Neural cell (in vitro differentiated cells): ENCODE measurements at regions not wholly inside any gene's neighbourhood (a gene's known extent, or its start where the extent isn't known, plus 50 kb on each side); places are given as distances from the start of the nearest gene placed in this dataset.

Source experiments
- H2AFZ ChIP-seq: fragments of 200-600, 300-800 bp; sonication (generic), shearing (Covaris generic); 2 replicates; pipeline ENCODE4 v1.6.0; 2014; ENCODE audit warnings: low read depth, mild to moderate bottlenecking, antibody characterized with exemption, low read length, moderate library complexity
- H3F3A ChIP-seq: fragments of 200-600 bp; shearing (Covaris generic); 2 replicates; pipeline ENCODE4 v1.6.1; 2016; ENCODE audit warnings: mild to moderate bottlenecking, moderate library complexity, mixed read lengths, antibody characterized with exemption, low read length; ENCODE audit not compliant: insufficient read depth, poor library complexity, severe bottlenecking
- H3K27ac ChIP-seq: fragments of 200-600, 300-800 bp; sonication (generic), shearing (Covaris generic); 2 replicates; pipeline ENCODE4 v1.5.1; 2014; ENCODE audit warnings: mild to moderate bottlenecking, low read length, moderate library complexity
- H3K27me3 ChIP-seq: fragments of 300-800, 200-600 bp; sonication (generic), shearing (Covaris generic); 2 replicates; pipeline ENCODE4 v1.6.0; 2014; ENCODE audit warnings: mild to moderate bottlenecking, low read depth, low read length, moderate library complexity; ENCODE audit not compliant: insufficient read depth
- H3K36me3 ChIP-seq: fragments of 300-800, 200-600 bp; sonication (generic), shearing (Covaris generic); 2 replicates; pipeline ENCODE4 v1.5.1; 2014; ENCODE audit warnings: mild to moderate bottlenecking, antibody characterized with exemption, low read length, moderate library complexity; ENCODE audit not compliant: insufficient read depth
- H3K4me2 ChIP-seq: fragments of 300-800, 200-600 bp; sonication (generic), shearing (Covaris generic); 2 replicates; pipeline ENCODE4 v1.6.0; 2014; ENCODE audit warnings: mild to moderate bottlenecking, low read length
- H3K4me3 ChIP-seq: fragments of 300-800, 200-600 bp; sonication (generic), shearing (Covaris generic); 2 replicates; pipeline ENCODE4 v1.5.1; 2014; ENCODE audit warnings: mild to moderate bottlenecking, low read length, moderate library complexity
- H3K79me2 ChIP-seq: fragments of 200-600 bp; shearing (Covaris generic); replicated peaks from 2 replicates; pipeline ENCODE4 v1.6.0; 2014; ENCODE audit warnings: mild to moderate bottlenecking, low read length, moderate library complexity; ENCODE audit not compliant: insufficient read depth
- H3K9ac ChIP-seq: fragments of 300-800, 200-600 bp; sonication (generic), shearing (Covaris generic); 2 replicates; pipeline ENCODE4 v1.6.1; 2016; ENCODE audit warnings: mild to moderate bottlenecking, low read length, mixed read lengths
- H3K9me2 ChIP-seq: fragments of 200-600 bp; shearing (Covaris generic); 2 replicates; pipeline ENCODE4 v1.6.1; 2016; ENCODE audit warnings: mild to moderate bottlenecking, low read length, mixed read lengths; ENCODE audit not compliant: insufficient read depth
- H3K9me3 ChIP-seq: fragments of 200-600, 300-800 bp; sonication (generic), shearing (Covaris generic); 2 replicates; pipeline ENCODE4 v1.6.1; 2016; ENCODE audit warnings: mild to moderate bottlenecking, mixed run types, low read length, moderate library complexity, mixed read lengths
- H4K20me1 ChIP-seq: fragments of 200-600 bp; shearing (Covaris generic); 2 replicates; pipeline ENCODE4 v1.6.1; 2016; ENCODE audit warnings: mild to moderate bottlenecking, mixed run types; ENCODE audit not compliant: insufficient read depth
- CTCF ChIP-seq: fragments of 450-650 bp; IDR thresholded peaks from 2 replicates; pipeline ENCODE4 v1.5.1; 2014; ENCODE audit warnings: antibody characterized with exemption, mild to moderate bottlenecking, moderate library complexity; ENCODE audit not compliant: poor library complexity, severe bottlenecking
- EP300 ChIP-seq: fragments of 450-650 bp; conservative IDR thresholded peaks from 2 replicates; pipeline ENCODE4 v1.6.1; 2014; ENCODE audit warnings: antibody characterized with exemption, mild to moderate bottlenecking, moderate library complexity; ENCODE audit not compliant: poor library complexity, severe bottlenecking
- EZH2 ChIP-seq: fragments of 200-600, 300-800 bp; shearing (Covaris generic), sonication (generic); IDR thresholded peaks from 2 replicates; pipeline ENCODE4 v1.6.1; 2014; ENCODE audit warnings: antibody characterized with exemption, low read length, borderline replicate concordance, mild to moderate bottlenecking; ENCODE audit not compliant: insufficient read depth, poor library complexity, severe bottlenecking
- MXI1 ChIP-seq: fragments of 450-650 bp; conservative IDR thresholded peaks from 2 replicates; pipeline ENCODE4 v1.6.1; 2014; ENCODE audit warnings: antibody characterized with exemption, mild to moderate bottlenecking; ENCODE audit not compliant: poor library complexity, severe bottlenecking
- POLR2AphosphoS5 ChIP-seq: IDR thresholded peaks from 2 replicates; pipeline ENCODE4 v1.6.1; 2012
- RAD21 ChIP-seq: fragments of 450-650 bp; conservative IDR thresholded peaks from 2 replicates; pipeline ENCODE4 v1.6.1; 2014; ENCODE audit warnings: antibody characterized with exemption, mild to moderate bottlenecking, moderate library complexity
- REST ChIP-seq: IDR thresholded peaks from 2 replicates; pipeline ENCODE4 v1.6.1; 2012; ENCODE audit warnings: borderline replicate concordance
- SMC3 ChIP-seq: fragments of 450-650 bp; conservative IDR thresholded peaks from 2 replicates; pipeline ENCODE4 v1.6.1; 2014; ENCODE audit warnings: antibody characterized with exemption, mild to moderate bottlenecking, moderate library complexity; ENCODE audit not compliant: poor library complexity
- TAF1 ChIP-seq: IDR thresholded peaks from 2 replicates; pipeline ENCODE4 v1.6.1; 2012; ENCODE audit warnings: low read depth

DNA sequence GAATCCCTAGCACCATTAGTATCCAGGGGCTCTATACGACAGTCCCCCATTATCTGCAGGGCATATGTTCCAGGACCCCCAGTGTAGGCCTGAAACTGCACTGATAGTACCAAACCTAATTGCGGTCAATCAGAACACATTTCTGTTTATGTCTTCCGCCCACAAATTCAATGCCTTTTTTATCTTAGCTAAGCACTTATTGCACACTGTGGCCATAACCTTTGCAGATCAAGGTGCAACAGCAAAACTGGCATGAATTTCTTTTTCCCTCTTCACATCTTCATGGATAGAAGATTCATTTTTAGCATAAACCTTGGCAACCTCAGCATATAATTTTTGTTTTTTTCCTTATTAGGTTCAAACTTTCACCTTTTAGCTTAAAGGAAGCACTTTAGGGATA lies 361.1 kb downstream of the DEPDC1B start:
- Histone ChIP-seq H3K27ac (no peak overlapping the region), H3K4me3 (no peak overlapping the region), H3K9me3 (no peaks in the 10 kb centered on the region), H2AFZ (no peak overlapping the region), H4K20me1 (no peaks in the 10 kb centered on the region), H3K79me2 (no peaks in the 10 kb centered on the region), H3K4me2 (no peak overlapping the region), H3F3A (no peaks in the 10 kb centered on the region), H3K9ac (no peak overlapping the region), H3K36me3 (no peaks in the 10 kb centered on the region), H3K9me2 (no peaks in the 10 kb centered on the region), H3K27me3 (no peaks in the 10 kb centered on the region)
- no peak for TF ChIP-seq EP300

DNA sequence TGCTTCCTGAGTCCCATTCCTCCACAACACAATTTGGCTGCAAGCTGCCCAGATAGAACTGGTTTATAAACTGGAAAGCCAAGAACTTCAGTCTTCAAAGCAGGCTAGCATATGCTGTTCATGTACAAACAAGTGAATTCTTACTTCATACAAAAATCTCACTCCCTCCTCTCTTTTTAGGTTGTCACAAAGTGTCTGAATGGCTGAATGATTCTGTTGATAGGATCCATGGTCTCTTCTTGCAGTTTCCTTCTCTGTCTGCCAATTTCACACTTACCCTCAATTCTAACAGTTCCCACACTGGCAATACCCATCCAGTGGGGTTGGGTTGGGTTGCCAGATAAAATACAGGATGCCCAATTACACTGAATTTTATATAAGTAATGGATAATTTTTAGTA lies 363.5 kb downstream of the DEPDC1B start:
- Histone ChIP-seq H3K27ac (no peak overlapping the region), H3K36me3 (no peaks in the 10 kb centered on the region), H3K9ac (no peak overlapping the region), H3K4me2 (no peak overlapping the region), H3K79me2 (no peaks in the 10 kb centered on the region), H3K4me3 (no peak overlapping the region), H3K9me2 (no peaks in the 10 kb centered on the region), H2AFZ (no peak overlapping the region), H4K20me1 (no peaks in the 10 kb centered on the region), H3F3A (no peaks in the 10 kb centered on the region), H3K27me3 (no peaks in the 10 kb centered on the region), H3K9me3 (no peaks in the 10 kb centered on the region)
- TF ChIP-seq EZH2 (no peak), TAF1 (no peak), SMC3 (no peak), RAD21 (no peak), REST (no peak), EP300 (no peak), CTCF (no peak), POLR2AphosphoS5 (no peak), MXI1 (no peak)

DNA sequence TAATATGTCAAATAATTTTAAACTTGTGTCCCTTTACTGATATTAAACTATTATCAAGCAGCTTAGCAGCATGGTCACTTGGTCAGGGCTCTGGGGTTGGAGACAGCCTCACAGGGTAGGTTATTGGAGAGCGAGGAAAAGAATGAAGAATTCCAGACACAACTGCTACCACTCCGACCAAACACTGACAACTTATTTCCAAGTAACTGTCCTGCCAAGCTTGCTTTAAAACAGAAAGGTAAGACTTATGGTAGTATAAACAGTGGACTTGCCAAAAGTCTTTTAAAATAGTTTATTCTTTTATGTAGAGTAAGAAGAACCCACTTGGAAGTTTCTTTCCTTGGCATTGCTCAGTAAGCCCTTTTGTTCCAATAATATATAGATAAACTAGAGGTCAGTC lies 364.1 kb downstream of the DEPDC1B start:
- no peak overlapping the region for H2AFZ ChIP-seq
- no peaks in the 10 kb centered on the region for H3F3A ChIP-seq
- no peaks in the 10 kb centered on the region for H3K27me3 ChIP-seq
- H3K4me2 ChIP-seq, result no peak overlapping the region
- no peaks in the 10 kb centered on the region for H4K20me1 ChIP-seq
- no peak for TF ChIP-seq EP300
- TF ChIP-seq POLR2AphosphoS5, result no peak
- TF ChIP-seq SMC3, result no peak
- no peak for TF ChIP-seq RAD21
- no peak for TF ChIP-seq MXI1
- TF ChIP-seq EZH2, result no peak
- no peak for TF ChIP-seq TAF1
- no peak for TF ChIP-seq CTCF
- TF ChIP-seq REST, result no peak
- no peaks in the 10 kb centered on the region for H3K36me3 ChIP-seq
- H3K27ac ChIP-seq, result no peak overlapping the region
- H3K9me3 ChIP-seq, result no peaks in the 10 kb centered on the region
- no peak overlapping the region for H3K4me3 ChIP-seq
- no peaks in the 10 kb centered on the region for H3K9me2 ChIP-seq
- no peak overlapping the region for H3K9ac ChIP-seq
- H3K79me2 ChIP-seq, result no peaks in the 10 kb centered on the region
